ENCODE measurements at regions not wholly inside any gene's neighbourhood (a gene's known extent, or its start where the extent isn't known, plus 50 kb on each side); places are given as distances from the start of the nearest gene placed in this dataset.
"Not testable (repeated sequence)": the region's sequence is repeated elsewhere in the genome, so short reads cannot be mapped to it uniquely, and the experiment has no call there.

- Mint-ChIP-seq H3K27ac (ENCODE audit: low read depth) (no peak overlapping the region), H3K4me1 (no peaks in the 10 kb centered on the region), H3K4me3 (no peak overlapping the region), H3K36me3 (ENCODE audit: insufficient read depth) (no peaks in the 10 kb centered on the region), H3K27me3 (no peaks in the 10 kb centered on the region), H3K9me3 (no peaks in the 10 kb centered on the region)
- no peak for DNase-seq (ENCODE audit: low spot score in 2 of 2)
- ATAC-seq (replicated peaks; ENCODE audit: extremely low read depth, poor library complexity, severe bottlenecking), result no peak
These were observed 116.0 kb upstream of the RBMS3 start for GRCh38 chr3:29164825-29165224.

DNA sequence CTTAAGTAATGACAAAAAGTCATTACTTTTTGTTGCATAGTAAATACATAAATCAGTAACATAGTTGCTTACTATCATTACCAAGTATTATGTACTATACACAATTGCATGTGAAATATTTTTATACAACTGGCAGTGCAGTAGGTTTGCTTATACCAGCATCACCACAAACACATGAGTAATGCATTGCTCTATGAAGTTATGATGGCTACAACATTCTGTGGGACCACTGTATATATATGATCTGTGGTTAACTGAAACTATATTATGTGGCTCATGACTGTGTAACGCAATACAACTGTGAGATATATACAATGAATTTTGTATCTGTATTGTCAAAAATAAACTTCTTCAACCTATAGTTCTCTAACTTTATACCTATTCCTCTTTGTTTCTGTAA lies 113.7 kb upstream of the RBMS3 start:
- Mint-ChIP-seq H3K9me3 (peaks cover 2% of the 10 kb centered on the region), H3K4me3 (no peak overlapping the region), H3K36me3 (ENCODE audit: insufficient read depth) (no peaks in the 10 kb centered on the region), H3K27ac (ENCODE audit: low read depth) (no peak overlapping the region), H3K4me1 (no peaks in the 10 kb centered on the region), H3K27me3 (no peaks in the 10 kb centered on the region)
- DNase-seq (ENCODE audit: low spot score in 2 of 2), result no peak
- ATAC-seq (replicated peaks; ENCODE audit: extremely low read depth, poor library complexity, severe bottlenecking), result no peak

DNA sequence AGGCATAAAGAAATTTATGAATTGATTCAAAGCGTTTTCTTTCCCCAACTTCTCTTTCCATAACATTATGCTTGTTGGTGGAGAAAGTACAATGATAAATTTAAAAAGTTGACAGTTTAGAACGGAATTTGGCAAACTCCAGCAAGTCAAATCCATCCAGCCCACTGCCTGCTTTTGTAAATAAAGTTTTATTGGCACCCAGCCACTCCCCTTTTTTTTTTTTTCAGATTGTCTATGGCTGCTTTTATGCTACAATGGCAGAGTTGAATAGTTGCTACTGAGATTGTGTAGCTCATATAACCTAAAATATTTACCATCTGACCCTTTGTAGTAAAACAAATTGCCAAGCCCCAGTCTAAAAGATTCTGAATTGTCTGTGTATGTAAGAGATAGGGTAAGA lies 112.8 kb upstream of the RBMS3 start:
- Mint-ChIP-seq H3K27ac (ENCODE audit: low read depth) (no peak overlapping the region), H3K4me3 (no peak overlapping the region), H3K9me3 (peaks cover 7% of the 10 kb centered on the region), H3K36me3 (ENCODE audit: insufficient read depth) (no peaks in the 10 kb centered on the region), H3K27me3 (no peaks in the 10 kb centered on the region), H3K4me1 (no peaks in the 10 kb centered on the region)
- no peak for ATAC-seq (replicated peaks; ENCODE audit: extremely low read depth, poor library complexity, severe bottlenecking)
- DNase-seq (ENCODE audit: low spot score in 2 of 2), result no peak

DNA sequence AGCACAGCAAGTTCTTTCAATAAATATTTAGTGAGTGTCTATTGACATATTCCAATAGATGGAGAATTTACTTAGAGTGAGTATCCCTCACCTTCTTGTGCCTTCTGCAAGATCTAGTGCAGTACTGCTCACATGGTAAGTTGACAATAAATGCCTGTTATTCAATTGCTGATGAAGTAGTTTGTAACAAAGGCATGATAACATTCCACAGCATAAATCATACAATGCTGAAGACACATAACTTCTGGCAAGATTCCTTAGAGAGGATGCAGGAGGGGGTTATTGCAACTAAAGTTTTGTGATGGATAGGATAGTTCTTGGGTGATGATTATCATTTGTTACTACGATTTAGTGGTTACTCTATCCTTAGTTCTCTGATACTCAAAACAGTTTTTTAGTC lies 112.2 kb upstream of the RBMS3 start:
- Mint-ChIP-seq H3K4me1 (no peaks in the 10 kb centered on the region), H3K27me3 (no peaks in the 10 kb centered on the region), H3K4me3 (no peak overlapping the region), H3K36me3 (ENCODE audit: insufficient read depth) (no peaks in the 10 kb centered on the region), H3K9me3 (peaks cover 10% of the 10 kb centered on the region), H3K27ac (ENCODE audit: low read depth) (no peak overlapping the region)
- ATAC-seq (replicated peaks; ENCODE audit: extremely low read depth, poor library complexity, severe bottlenecking), result no peak
- DNase-seq (ENCODE audit: low spot score in 2 of 2), result no peak

DNA sequence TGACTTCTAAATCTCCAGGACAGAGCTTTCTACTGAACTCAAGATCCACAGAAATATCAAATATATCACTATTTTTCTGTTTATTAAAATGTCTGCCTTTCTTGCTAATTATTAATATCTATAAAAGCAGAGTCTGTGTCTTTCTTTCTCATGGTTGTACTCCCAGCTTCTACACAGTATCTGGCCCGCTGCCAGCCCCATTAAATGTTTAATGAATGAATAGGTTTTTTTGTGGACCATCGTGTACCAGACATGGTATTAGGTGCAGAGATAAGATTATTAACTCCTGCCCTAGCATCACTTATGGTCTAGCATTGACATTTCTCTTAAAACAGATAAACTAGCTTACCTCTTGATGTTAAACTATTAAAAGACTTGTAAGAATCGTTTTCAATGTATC lies 111.4 kb upstream of the RBMS3 start:
- DNase-seq (ENCODE audit: low spot score in 2 of 2), result no peak
- peaks cover 10% of the 10 kb centered on the region for H3K9me3 Mint-ChIP-seq
- H3K4me1 Mint-ChIP-seq, result no peaks in the 10 kb centered on the region
- H3K27me3 Mint-ChIP-seq, result no peaks in the 10 kb centered on the region
- ATAC-seq (replicated peaks; ENCODE audit: extremely low read depth, poor library complexity, severe bottlenecking), result no peak
- H3K4me3 Mint-ChIP-seq, result no peak overlapping the region
- no peaks in the 10 kb centered on the region for H3K36me3 Mint-ChIP-seq (ENCODE audit: insufficient read depth)
- no peak overlapping the region for H3K27ac Mint-ChIP-seq (ENCODE audit: low read depth)

DNA sequence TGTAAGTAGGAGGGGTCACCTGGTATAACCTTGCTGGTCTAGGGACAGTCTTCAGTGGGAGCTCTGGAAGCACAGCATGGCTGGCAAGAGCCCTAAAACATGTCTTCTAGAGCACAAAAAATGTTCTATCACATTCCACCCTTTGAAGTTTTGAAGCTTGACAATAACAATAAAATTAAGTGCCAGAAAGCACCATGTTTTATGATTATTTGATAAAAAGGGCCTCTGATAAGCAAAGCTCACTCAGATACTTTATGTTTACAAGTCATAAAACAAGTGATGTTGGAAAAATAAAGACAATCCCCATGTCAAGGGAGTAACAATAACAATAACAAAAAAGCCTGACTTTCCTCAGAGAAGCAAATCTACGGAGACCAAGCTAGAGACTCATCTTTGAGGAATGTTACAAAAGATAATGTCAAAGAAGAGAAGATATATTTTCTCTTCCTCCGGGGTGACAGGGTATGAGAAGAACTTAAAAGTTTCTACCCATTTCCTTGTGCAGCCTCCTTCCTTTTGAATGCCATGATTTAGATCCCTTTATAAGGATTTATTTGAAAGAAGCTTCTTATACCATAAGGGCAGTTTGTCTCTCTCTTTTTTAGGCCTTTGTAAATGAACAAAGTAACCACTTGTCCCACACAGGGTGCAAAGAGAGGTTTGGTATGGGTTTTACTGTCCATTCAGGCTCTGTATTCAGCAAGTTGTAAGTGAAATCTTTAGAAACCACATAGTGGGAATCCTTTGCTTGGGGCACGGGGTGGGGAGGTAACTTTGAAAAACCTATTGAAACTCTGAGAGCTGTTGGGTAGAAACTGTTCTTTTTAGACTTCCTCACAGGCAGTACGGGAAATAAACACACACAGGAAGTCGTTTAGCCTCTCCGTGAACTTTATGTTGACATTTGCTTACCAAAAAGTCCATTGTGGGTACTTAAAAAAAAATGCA lies 109.6 kb upstream of the RBMS3 start:
- Mint-ChIP-seq H3K27ac (ENCODE audit: low read depth) (no peak overlapping the region), H3K4me3 (no peak overlapping the region), H3K36me3 (ENCODE audit: insufficient read depth) (no peaks in the 10 kb centered on the region), H3K4me1 (no peaks in the 10 kb centered on the region), H3K27me3 (no peaks in the 10 kb centered on the region), H3K9me3 (peaks cover 10% of the 10 kb centered on the region)
- no peak for DNase-seq (ENCODE audit: low spot score in 2 of 2)
- ATAC-seq (replicated peaks; ENCODE audit: extremely low read depth, poor library complexity, severe bottlenecking), result no peak

GRCh38 chr3:29176501-29176900 lies 104.4 kb upstream of the RBMS3 start:
- ATAC-seq (replicated peaks; ENCODE audit: extremely low read depth, poor library complexity, severe bottlenecking) (no peak), DNase-seq (ENCODE audit: low spot score in 2 of 2) (no peak)
- Mint-ChIP-seq H3K27ac (ENCODE audit: low read depth) (no peak overlapping the region), H3K4me1 (no peaks in the 10 kb centered on the region), H3K27me3 (no peaks in the 10 kb centered on the region), H3K9me3 (peaks cover 28% of the 10 kb centered on the region), H3K4me3 (no peak overlapping the region), H3K36me3 (ENCODE audit: insufficient read depth) (no peaks in the 10 kb centered on the region)

DNA sequence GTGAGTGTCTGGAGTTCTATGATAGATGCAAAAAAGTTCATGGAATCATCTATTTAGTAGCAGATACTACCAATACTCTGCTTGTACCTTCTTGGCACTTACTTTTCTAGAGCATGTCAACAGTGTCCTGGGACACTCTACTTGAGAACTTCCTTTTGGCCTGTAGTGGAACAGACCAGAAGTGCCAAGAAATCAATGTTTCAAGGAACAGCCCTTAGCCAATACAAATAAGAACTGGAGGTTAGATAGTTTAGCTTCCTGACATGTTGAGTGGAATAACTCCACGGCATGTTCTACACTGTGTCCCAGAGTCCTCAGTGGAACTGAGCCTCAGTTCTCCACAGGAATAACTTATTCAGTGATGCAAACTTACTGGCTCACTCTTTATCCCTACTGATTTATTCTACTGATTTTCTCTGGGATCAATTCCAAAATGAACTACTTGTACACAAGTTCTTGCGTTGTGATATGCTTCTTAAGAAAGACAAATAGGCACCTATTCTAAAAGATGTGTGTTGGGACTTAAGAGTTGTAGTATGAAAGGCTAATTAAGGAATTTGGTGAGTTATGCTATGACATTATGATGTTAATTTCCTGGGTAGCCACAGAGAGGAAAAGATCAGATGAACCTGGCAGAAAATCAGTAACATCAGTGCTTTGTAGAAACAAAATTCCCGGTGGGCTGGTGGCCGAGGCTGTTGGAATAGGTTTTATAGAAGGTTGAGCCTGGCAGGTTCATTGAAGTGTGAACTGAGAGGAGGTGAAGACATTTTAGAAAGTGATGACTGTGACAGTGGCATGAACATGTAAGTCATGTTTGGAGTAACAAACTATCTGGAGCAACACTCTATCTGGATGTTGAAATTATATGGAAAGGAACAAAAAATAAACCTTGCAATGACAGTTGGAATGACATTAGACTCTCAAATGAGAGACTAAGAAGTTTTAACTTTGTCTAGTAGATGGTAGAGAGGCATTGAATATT lies 101.8 kb upstream of the RBMS3 start:
- H3K27ac Mint-ChIP-seq (ENCODE audit: low read depth), result no peak overlapping the region
- peaks cover 18% of the 10 kb centered on the region for H3K9me3 Mint-ChIP-seq
- H3K4me3 Mint-ChIP-seq, result no peak overlapping the region
- H3K4me1 Mint-ChIP-seq, result no peaks in the 10 kb centered on the region
- DNase-seq (ENCODE audit: low spot score in 2 of 2) (no peak), ATAC-seq (replicated peaks; ENCODE audit: extremely low read depth, poor library complexity, severe bottlenecking) (no peak)
- no peaks in the 10 kb centered on the region for H3K27me3 Mint-ChIP-seq
- no peaks in the 10 kb centered on the region for H3K36me3 Mint-ChIP-seq (ENCODE audit: insufficient read depth)

DNA sequence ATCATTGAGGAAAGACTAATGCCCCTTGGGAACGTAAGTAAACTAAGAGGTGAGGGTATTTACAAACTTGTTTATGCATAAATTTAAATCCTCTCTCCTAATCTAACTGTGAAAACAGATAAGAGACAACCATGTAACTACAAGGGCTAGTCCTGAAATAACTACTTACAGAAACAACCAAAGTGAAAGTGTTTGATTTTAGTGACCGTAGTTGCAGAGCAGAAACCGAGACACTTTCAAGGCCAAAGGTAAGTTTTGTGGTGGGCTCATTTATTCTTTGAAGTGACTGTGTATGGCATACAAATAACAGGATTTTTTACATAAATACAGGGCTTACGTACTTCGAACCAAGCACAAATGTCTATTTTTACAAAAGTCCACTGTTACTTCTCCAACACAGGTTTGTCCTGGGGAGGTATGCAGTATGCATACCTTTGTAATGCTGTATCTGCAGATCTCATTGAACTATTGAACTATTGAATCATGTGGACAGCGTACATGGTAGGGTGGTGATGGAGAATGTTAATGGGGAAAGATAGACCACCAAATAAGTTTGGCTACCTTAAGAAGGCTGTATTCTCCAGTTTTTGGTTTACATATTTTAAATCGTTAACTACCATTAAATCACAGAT lies 99.6 kb upstream of the RBMS3 start:
- ATAC-seq (replicated peaks; ENCODE audit: extremely low read depth, poor library complexity, severe bottlenecking), result no peak
- H3K4me1 Mint-ChIP-seq, result no peaks in the 10 kb centered on the region
- no peak overlapping the region for H3K4me3 Mint-ChIP-seq
- H3K27me3 Mint-ChIP-seq, result no peaks in the 10 kb centered on the region
- no peak overlapping the region for H3K27ac Mint-ChIP-seq (ENCODE audit: low read depth)
- DNase-seq (ENCODE audit: low spot score in 2 of 2), result no peak
- peaks cover 18% of the 10 kb centered on the region for H3K9me3 Mint-ChIP-seq
- no peaks in the 10 kb centered on the region for H3K36me3 Mint-ChIP-seq (ENCODE audit: insufficient read depth)

DNA sequence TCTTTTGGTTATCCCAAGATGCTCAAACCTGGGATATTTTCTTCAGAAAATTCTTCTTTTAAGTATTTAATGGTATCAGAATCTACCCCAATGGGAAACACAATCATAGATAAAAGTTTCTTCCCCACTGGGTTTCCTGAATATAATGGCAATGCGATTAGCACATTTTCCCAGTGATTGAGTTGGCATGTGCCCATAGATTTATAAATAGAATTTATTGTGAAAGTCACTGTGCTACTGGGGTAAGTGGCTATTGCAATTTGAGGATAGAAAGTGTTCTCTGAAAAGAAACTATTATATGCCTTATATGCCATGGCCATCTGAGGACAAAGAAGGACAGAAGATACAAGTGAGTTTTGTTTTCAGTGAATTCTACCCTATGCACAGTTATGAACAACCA lies 99.0 kb upstream of the RBMS3 start:
- Mint-ChIP-seq H3K27me3 (no peaks in the 10 kb centered on the region), H3K4me1 (no peaks in the 10 kb centered on the region), H3K36me3 (ENCODE audit: insufficient read depth) (no peaks in the 10 kb centered on the region), H3K27ac (ENCODE audit: low read depth) (no peak overlapping the region), H3K9me3 (peaks cover 21% of the 10 kb centered on the region), H3K4me3 (no peak overlapping the region)
- ATAC-seq (replicated peaks; ENCODE audit: extremely low read depth, poor library complexity, severe bottlenecking) (no peak), DNase-seq (ENCODE audit: low spot score in 2 of 2) (no peak)

- not testable (repeated sequence) for H3K27ac Mint-ChIP-seq (ENCODE audit: low read depth); H3K27me3 Mint-ChIP-seq; DNase-seq (ENCODE audit: low spot score in 2 of 2); H3K36me3 Mint-ChIP-seq (ENCODE audit: insufficient read depth); H3K4me3 Mint-ChIP-seq; ATAC-seq (replicated peaks; ENCODE audit: extremely low read depth, poor library complexity, severe bottlenecking); H3K4me1 Mint-ChIP-seq
- H3K9me3 Mint-ChIP-seq, result peaks cover 24% of the 10 kb centered on the region
These were observed 98.0 kb upstream of the RBMS3 start for GRCh38 chr3:29182828-29183227.

GRCh38 chr3:29183346-29184087 lies 97.4 kb upstream of the RBMS3 start:
- H3K4me1 Mint-ChIP-seq, result no peaks in the 10 kb centered on the region
- H3K4me3 Mint-ChIP-seq, result no peak overlapping the region
- ATAC-seq (replicated peaks; ENCODE audit: extremely low read depth, poor library complexity, severe bottlenecking) (no peak), DNase-seq (ENCODE audit: low spot score in 2 of 2) (no peak)
- H3K9me3 Mint-ChIP-seq, result peaks cover 22% of the 10 kb centered on the region
- no peaks in the 10 kb centered on the region for H3K36me3 Mint-ChIP-seq (ENCODE audit: insufficient read depth)
- H3K27me3 Mint-ChIP-seq, result no peaks in the 10 kb centered on the region
- no peak overlapping the region for H3K27ac Mint-ChIP-seq (ENCODE audit: low read depth)
